Transverse colon (tissue), 3 donors: ENCODE measurements at regions not wholly inside any gene's neighbourhood (a gene's known extent, or its start where the extent isn't known, plus 50 kb on each side); places are given as distances from the start of the nearest gene placed in this dataset.

ENCODE experiments used
- CTCF ChIP-seq, 5 experiments: fragments of 200-600 bp in 3 of 5; fragments of 450-650 bp in 2 of 5; sonication (generic) in 3 of 5; IDR thresholded peaks; 1 replicate in 2 of 5; 2 replicates in 3 of 5; pipeline ENCODE4 v1.5.1; 2016 to 2017; ENCODE audit warnings: antibody characterized with exemption in 5 of 5, inconsistent platforms in 3 of 5, mild to moderate bottlenecking in 2 of 5, moderate library complexity in 1 of 5
- POLR2A ChIP-seq: fragments of 450-650 bp; IDR thresholded peaks from one replicate; pipeline ENCODE4 v1.6.1; 2016; ENCODE audit warnings: antibody characterized with exemption, mild to moderate bottlenecking, moderate library complexity

- TF ChIP-seq CTCF (IDR thresholded peaks at IDR 0.05) (no peak), POLR2A (no peak)
Observed at GRCh38 chr3:176954517-176954916, 242.8 kb downstream of the TBL1XR1 start.
